Breast epithelium (tissue), 4 donors: ENCODE measurements at regions not wholly inside any gene's neighbourhood (a gene's known extent, or its start where the extent isn't known, plus 50 kb on each side); places are given as distances from the start of the nearest gene placed in this dataset.

Source experiments
- DNase-seq, 2 donors: peaks; one replicate each; pipeline ENCODE4 v3.0.0-alpha.2; 2019; ENCODE audit warnings: low spot score in 2 of 2
- H3K27ac ChIP-seq, 2 donors: fragments of 200-600 bp; sonication (generic) in 1 of 2; one replicate each; pipeline ENCODE4 v1.5.1; 2016 to 2019; ENCODE audit warnings: mild to moderate bottlenecking in 1 of 2
- H3K27me3 ChIP-seq, 2 donors: fragments of 200-600 bp; sonication (generic) in 1 of 2; one replicate each; pipeline versions ENCODE4 v1.5.1 to v1.6.0; 2017 to 2019; ENCODE audit warnings: control low read depth in 1 of 2, mild to moderate bottlenecking in 1 of 2
- H3K36me3 ChIP-seq: fragments of 200-600 bp; one replicate; pipeline ENCODE4 v1.5.1; 2019
- H3K4me1 ChIP-seq, 2 donors: fragments of 200-600 bp; sonication (generic); one replicate each; pipeline ENCODE4 v1.5.1; 2016 to 2019; ENCODE audit warnings: control low read depth in 1 of 2
- H3K4me3 ChIP-seq, 3 donors: fragments of 200-600 bp; sonication (generic); 1 replicate in 2 of 3; 2 replicates in 1 of 3; pipeline ENCODE4 v1.5.1; 2016 to 2019; ENCODE audit warnings: mild to moderate bottlenecking in 3 of 3, moderate library complexity in 2 of 3
- H3K9me3 ChIP-seq, 2 donors: fragments of 200-600 bp; sonication (generic) in 1 of 2; one replicate each; pipeline ENCODE4 v1.5.1; 2016 to 2019; ENCODE audit warnings: control low read depth in 1 of 2
- POLR2A ChIP-seq: fragments of 450-650 bp; IDR thresholded peaks from one replicate; pipeline ENCODE4 v1.6.1; 2016; ENCODE audit warnings: antibody characterized with exemption, mild to moderate bottlenecking, moderate library complexity
- POLR2AphosphoS5 ChIP-seq, 3 donors: sonication (generic); formaldehyde crosslinking; IDR thresholded peaks; one replicate each; pipeline ENCODE4 v1.6.1; 2017; ENCODE audit warnings: antibody characterized with exemption in 3 of 3
- intact Hi-C: fragments of 100-400 bp; cut with DNase I; formaldehyde crosslinking; loops from one replicate; pipeline ENCODE4 v1.15.1; 2023; ENCODE audit warnings: low total_unique reads
- TF ChIP-seq, protein P1 (sequence below), 3 donors: fragments of 450-650 bp; IDR thresholded peaks; one replicate each; pipeline ENCODE4 v1.5.1; 2016 to 2017; ENCODE audit warnings: antibody characterized with exemption in 3 of 3, mild to moderate bottlenecking in 3 of 3, moderate library complexity in 3 of 3

DNA sequence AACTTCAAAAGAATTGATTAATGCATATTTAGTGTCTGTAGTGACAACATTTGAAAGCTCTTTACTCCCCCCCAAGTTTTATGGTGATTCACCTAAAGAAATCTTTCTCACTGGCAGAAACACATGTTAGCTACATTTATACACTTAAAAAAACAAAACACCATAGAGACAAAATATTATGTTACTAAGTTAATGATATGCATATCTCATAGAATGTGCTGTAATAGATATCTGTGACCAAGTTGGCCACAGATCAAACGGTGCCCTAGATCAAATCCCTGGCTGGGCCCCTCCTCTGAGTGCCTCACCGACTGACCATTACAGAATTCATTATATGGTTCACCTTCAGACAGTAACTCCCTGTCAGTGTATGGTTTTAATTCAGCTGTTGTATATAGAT lies 322.1 kb upstream of the LYPLAL1 start:
- Histone ChIP-seq H3K36me3 (no peaks in the 10 kb centered on the region), H3K9me3 (no peaks in the 10 kb centered on the region), H3K27ac (no peak overlapping the region), H3K4me1 (no peaks in the 10 kb centered on the region), H3K27me3 (no peaks in the 10 kb centered on the region), H3K4me3 (no peak overlapping the region)
- DNase-seq = no peak
- no peak for TF ChIP-seq POLR2A
- TF ChIP-seq, protein P1, sequence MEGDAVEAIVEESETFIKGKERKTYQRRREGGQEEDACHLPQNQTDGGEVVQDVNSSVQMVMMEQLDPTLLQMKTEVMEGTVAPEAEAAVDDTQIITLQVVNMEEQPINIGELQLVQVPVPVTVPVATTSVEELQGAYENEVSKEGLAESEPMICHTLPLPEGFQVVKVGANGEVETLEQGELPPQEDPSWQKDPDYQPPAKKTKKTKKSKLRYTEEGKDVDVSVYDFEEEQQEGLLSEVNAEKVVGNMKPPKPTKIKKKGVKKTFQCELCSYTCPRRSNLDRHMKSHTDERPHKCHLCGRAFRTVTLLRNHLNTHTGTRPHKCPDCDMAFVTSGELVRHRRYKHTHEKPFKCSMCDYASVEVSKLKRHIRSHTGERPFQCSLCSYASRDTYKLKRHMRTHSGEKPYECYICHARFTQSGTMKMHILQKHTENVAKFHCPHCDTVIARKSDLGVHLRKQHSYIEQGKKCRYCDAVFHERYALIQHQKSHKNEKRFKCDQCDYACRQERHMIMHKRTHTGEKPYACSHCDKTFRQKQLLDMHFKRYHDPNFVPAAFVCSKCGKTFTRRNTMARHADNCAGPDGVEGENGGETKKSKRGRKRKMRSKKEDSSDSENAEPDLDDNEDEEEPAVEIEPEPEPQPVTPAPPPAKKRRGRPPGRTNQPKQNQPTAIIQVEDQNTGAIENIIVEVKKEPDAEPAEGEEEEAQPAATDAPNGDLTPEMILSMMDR (IDR thresholded peaks at IDR 0.05) = no peak
- no peak for TF ChIP-seq POLR2AphosphoS5 (IDR thresholded peaks at IDR 0.05)
- intact Hi-C loops = no loop called here

GRCh38 chr1:218852527-218852926 lies 321.2 kb upstream of the LYPLAL1 start:
- intact Hi-C loops = no loop called here
- Histone ChIP-seq H3K4me1 (no peaks in the 10 kb centered on the region), H3K9me3 (no peaks in the 10 kb centered on the region), H3K27ac (no peak overlapping the region), H3K36me3 (no peaks in the 10 kb centered on the region), H3K27me3 (no peaks in the 10 kb centered on the region), H3K4me3 (no peak overlapping the region)
- DNase-seq = no peak
- no peak for TF ChIP-seq POLR2A
- TF ChIP-seq, protein P1 (IDR thresholded peaks at IDR 0.05) = no peak
- TF ChIP-seq POLR2AphosphoS5 (IDR thresholded peaks at IDR 0.05) = no peak

DNA sequence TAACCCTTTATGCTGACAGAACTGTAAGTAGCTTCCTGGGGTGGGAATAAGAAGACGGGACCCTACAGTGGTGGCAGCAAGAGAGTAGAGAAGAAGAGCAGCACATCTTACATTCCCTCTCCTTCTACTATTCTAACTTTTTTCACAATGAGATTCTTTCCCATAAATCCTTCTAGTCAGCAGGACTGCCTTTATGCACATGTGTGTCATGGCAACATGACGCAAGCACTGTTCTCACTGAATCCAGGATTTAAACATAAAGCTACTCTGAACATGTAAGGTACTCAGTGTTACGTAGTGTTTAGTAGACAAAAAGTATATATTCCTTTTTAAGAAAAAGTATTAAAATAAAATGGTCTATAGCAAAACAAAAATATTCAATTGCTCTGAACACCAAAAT lies 309.7 kb upstream of the LYPLAL1 start:
- Histone ChIP-seq H3K4me3 (no peak overlapping the region), H3K4me1 (no peaks in the 10 kb centered on the region), H3K27me3 (no peaks in the 10 kb centered on the region), H3K36me3 (no peaks in the 10 kb centered on the region), H3K27ac (no peak overlapping the region), H3K9me3 (no peaks in the 10 kb centered on the region)
- DNase-seq = no peak
- TF ChIP-seq POLR2AphosphoS5 (IDR thresholded peaks at IDR 0.05) = no peak
- TF ChIP-seq POLR2A = no peak
- TF ChIP-seq, protein P1 (IDR thresholded peaks at IDR 0.05) = no peak
- intact Hi-C loops = no loop called here

DNA sequence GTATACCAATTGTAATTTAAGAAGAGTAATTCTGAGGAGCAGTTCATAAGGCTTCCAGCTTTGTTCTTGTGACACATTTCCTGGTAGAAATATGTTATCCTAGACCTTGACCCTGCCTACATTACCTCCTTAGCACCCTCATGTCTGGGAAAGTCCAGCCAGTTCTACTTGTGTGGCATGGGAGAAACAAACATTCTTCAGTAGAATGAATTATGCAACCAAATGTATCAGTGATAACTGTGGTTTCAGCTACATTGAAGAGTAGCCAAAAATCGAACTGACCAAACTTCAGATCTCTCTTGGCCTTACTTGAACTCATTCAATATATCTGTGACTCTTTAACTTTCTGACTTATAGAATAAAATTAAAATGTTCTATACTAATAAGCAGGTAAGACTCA lies 308.1 kb upstream of the LYPLAL1 start:
- Histone ChIP-seq H3K4me3 (no peak overlapping the region), H3K9me3 (no peaks in the 10 kb centered on the region), H3K4me1 (no peaks in the 10 kb centered on the region), H3K27me3 (no peaks in the 10 kb centered on the region), H3K36me3 (no peaks in the 10 kb centered on the region), H3K27ac (no peak overlapping the region)
- TF ChIP-seq POLR2AphosphoS5 (IDR thresholded peaks at IDR 0.05) (no peak), POLR2A (no peak)
- TF ChIP-seq, protein P1 (IDR thresholded peaks at IDR 0.05) = no peak
- intact Hi-C loops = no loop called here
- DNase-seq = no peak

GRCh38 chr1:218866507-218866906 lies 307.2 kb upstream of the LYPLAL1 start:
- intact Hi-C loops = no loop called here
- Histone ChIP-seq H3K9me3 (no peaks in the 10 kb centered on the region), H3K27ac (no peak overlapping the region), H3K36me3 (no peaks in the 10 kb centered on the region), H3K4me3 (no peak overlapping the region), H3K27me3 (no peaks in the 10 kb centered on the region), H3K4me1 (no peaks in the 10 kb centered on the region)
- TF ChIP-seq, protein P1 (IDR thresholded peaks at IDR 0.05) = no peak
- TF ChIP-seq POLR2A (no peak), POLR2AphosphoS5 (IDR thresholded peaks at IDR 0.05) (no peak)
- no peak for DNase-seq
